ENCODE measurements at regions not wholly inside any gene's neighbourhood (a gene's known extent, or its start where the extent isn't known, plus 50 kb on each side); places are given as distances from the start of the nearest gene placed in this dataset.

DNA sequence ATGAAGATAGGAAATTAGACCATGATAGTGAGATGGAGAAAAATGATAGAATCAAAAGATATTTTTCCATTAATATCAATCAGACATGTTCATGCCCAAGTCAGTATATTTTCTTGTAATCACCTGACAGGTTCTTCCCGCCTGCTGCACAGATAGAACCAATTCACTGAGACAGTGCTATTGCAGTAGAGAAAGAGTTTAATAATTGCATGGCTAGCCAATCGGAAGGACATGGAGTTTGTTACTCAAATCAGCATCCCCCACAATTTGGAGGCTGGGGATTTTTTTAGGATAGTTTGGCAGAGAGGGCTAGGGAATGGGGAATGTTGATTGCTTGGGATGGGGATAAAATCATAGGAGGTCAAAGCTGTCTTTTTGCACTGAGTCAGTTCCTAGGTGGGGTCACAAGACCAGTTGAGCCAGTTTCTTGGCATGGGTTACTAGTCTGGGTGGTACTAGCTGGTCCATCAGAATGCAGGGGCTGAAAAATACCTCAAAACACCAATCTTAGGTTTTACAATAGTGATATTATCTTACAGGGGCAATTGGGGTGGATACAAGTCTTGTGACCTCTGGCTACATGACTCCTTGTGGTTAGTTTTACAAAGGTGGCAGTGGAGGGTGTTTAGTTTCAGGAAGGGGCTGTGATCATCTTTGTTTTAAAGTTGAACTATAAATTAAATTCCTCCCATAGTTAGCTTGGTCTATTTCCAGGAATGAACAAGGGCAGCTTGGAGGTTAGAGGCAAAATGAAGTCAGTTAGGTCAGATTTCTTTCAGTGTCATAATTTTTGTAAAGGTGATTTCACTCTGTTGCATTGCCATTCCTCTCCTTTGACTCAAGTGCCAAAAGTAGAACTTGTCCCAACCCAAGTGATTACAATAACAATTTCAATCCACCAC, 100.3 kb upstream of the PDE5A start:
- Histone ChIP-seq H3K27me3 (ENCODE audit: low read depth, low read length) (no peaks in the 10 kb centered on the region), H3K4me2 (ENCODE audit: low read length) (no peak overlapping the region), H3K79me2 (ENCODE audit: low read length) (no peaks in the 10 kb centered on the region), H3K9me3 (ENCODE audit: insufficient read depth, low read length) (no peaks in the 10 kb centered on the region), H3K9ac (ENCODE audit: low read length) (no peak overlapping the region), H3K27ac (ENCODE audit: low read length) (no peak overlapping the region), H3K4me3 (ENCODE audit: low read length) (no peak overlapping the region), H3K36me3 (replicated peaks; ENCODE audit: low read depth, low read length) (no peaks in the 10 kb centered on the region), H3K4me1 (ENCODE audit: low read length) (no peaks in the 10 kb centered on the region), H2AFZ (ENCODE audit: low read depth, low read length) (no peak overlapping the region), H4K20me1 (ENCODE audit: insufficient read depth, low read length) (no peaks in the 10 kb centered on the region)
- no peak for TF ChIP-seq CTCF (IDR thresholded peaks at IDR 0.05; ENCODE audit: low read depth, low read length)
- TF ChIP-seq EZH2phosphoT487 (IDR thresholded peaks at IDR 0.05; ENCODE audit: low read depth): no peak

DNA sequence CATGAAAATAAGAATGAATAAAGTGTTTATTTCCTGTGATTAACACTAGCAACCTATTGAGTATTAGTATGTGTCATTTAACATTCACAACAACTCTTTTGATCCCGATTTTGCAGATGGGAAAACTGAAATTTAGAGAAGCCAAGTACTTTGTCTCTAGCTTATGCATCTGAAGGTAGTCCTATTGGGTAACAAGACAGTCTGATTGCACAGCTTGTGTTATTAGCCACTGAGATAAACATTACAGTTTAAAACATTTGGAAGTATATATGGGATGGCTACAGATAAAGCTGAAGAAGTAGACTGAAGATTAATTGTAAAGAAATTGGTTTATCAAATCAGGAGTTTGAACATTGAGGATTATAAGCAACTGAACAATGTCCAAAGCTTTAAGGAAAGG, 99.6 kb upstream of the PDE5A start:
- no peaks in the 10 kb centered on the region for H3K36me3 ChIP-seq (replicated peaks; ENCODE audit: low read depth, low read length)
- no peak overlapping the region for H3K4me3 ChIP-seq (ENCODE audit: low read length)
- H3K4me2 ChIP-seq (ENCODE audit: low read length): no peak overlapping the region
- no peaks in the 10 kb centered on the region for H3K4me1 ChIP-seq (ENCODE audit: low read length)
- TF ChIP-seq CTCF (IDR thresholded peaks at IDR 0.05; ENCODE audit: low read depth, low read length): no peak
- no peak for TF ChIP-seq EZH2phosphoT487 (IDR thresholded peaks at IDR 0.05; ENCODE audit: low read depth)
- no peaks in the 10 kb centered on the region for H3K9me3 ChIP-seq (ENCODE audit: insufficient read depth, low read length)
- no peak overlapping the region for H3K9ac ChIP-seq (ENCODE audit: low read length)
- no peaks in the 10 kb centered on the region for H3K27me3 ChIP-seq (ENCODE audit: low read depth, low read length)
- no peaks in the 10 kb centered on the region for H3K79me2 ChIP-seq (ENCODE audit: low read length)
- no peak overlapping the region for H3K27ac ChIP-seq (ENCODE audit: low read length)
- no peak overlapping the region for H2AFZ ChIP-seq (ENCODE audit: low read depth, low read length)
- H4K20me1 ChIP-seq (ENCODE audit: insufficient read depth, low read length): no peaks in the 10 kb centered on the region

GRCh38 chr4:119726505-119726904, 97.9 kb upstream of the PDE5A start:
- Histone ChIP-seq H2AFZ (ENCODE audit: low read depth, low read length) (no peak overlapping the region), H3K27ac (ENCODE audit: low read length) (no peak overlapping the region), H3K4me1 (ENCODE audit: low read length) (no peaks in the 10 kb centered on the region), H3K27me3 (ENCODE audit: low read depth, low read length) (no peaks in the 10 kb centered on the region), H3K9ac (ENCODE audit: low read length) (no peak overlapping the region), H3K4me2 (ENCODE audit: low read length) (no peak overlapping the region), H3K4me3 (ENCODE audit: low read length) (no peak overlapping the region), H3K79me2 (ENCODE audit: low read length) (no peaks in the 10 kb centered on the region), H3K36me3 (replicated peaks; ENCODE audit: low read depth, low read length) (no peaks in the 10 kb centered on the region), H4K20me1 (ENCODE audit: insufficient read depth, low read length) (no peaks in the 10 kb centered on the region), H3K9me3 (ENCODE audit: insufficient read depth, low read length) (no peaks in the 10 kb centered on the region)
- TF ChIP-seq EZH2phosphoT487 (IDR thresholded peaks at IDR 0.05; ENCODE audit: low read depth) (no peak), CTCF (IDR thresholded peaks at IDR 0.05; ENCODE audit: low read depth, low read length) (no peak)

DNA sequence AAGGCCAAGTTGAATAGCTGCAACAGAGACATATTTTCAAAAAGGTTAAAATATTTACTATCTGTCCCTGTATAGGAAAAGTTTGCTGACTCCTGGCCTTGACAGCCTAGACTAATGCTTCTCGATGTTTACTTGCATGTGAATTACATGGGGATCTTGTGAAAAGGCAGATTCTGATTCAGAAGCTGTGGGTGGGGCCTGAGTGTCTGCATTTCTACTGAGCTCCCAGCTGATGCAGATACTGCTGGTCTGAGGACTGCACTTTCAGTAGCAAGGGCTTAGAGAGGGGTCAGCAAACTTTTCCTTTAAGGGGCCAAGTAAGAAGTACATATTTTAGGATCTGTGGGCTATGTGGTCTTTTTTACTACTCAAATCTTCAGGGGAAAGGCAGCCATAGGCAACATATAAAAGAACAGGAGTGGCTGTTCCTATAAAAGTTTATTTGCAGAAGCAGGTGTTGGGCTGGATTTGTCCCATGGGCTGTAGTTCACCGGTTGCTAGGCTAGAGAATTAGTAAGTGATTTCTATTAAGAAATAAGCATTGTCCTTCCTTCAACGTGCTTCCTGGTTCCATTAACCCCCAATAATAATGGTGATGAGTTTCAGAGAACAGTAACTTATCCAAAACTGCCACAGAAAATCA, 97.2 kb upstream of the PDE5A start:
- no peak for TF ChIP-seq CTCF (IDR thresholded peaks at IDR 0.05; ENCODE audit: low read depth, low read length)
- no peak for TF ChIP-seq EZH2phosphoT487 (IDR thresholded peaks at IDR 0.05; ENCODE audit: low read depth)
- no peaks in the 10 kb centered on the region for H3K27me3 ChIP-seq (ENCODE audit: low read depth, low read length)
- no peak overlapping the region for H2AFZ ChIP-seq (ENCODE audit: low read depth, low read length)
- H3K4me2 ChIP-seq (ENCODE audit: low read length): no peak overlapping the region
- no peaks in the 10 kb centered on the region for H3K79me2 ChIP-seq (ENCODE audit: low read length)
- no peak overlapping the region for H3K4me3 ChIP-seq (ENCODE audit: low read length)
- H3K27ac ChIP-seq (ENCODE audit: low read length): no peak overlapping the region
- H3K9ac ChIP-seq (ENCODE audit: low read length): no peak overlapping the region
- H3K9me3 ChIP-seq (ENCODE audit: insufficient read depth, low read length): no peaks in the 10 kb centered on the region
- H3K4me1 ChIP-seq (ENCODE audit: low read length): no peaks in the 10 kb centered on the region
- no peaks in the 10 kb centered on the region for H3K36me3 ChIP-seq (replicated peaks; ENCODE audit: low read depth, low read length)
- no peaks in the 10 kb centered on the region for H4K20me1 ChIP-seq (ENCODE audit: insufficient read depth, low read length)

Data from OCI-LY3 (cell line).